Inflammatory macrophage treated with lipopolysaccharide for 1 hour (primary cell): ENCODE measurements at regions not wholly inside any gene's neighbourhood (a gene's known extent, or its start where the extent isn't known, plus 50 kb on each side); places are given as distances from the start of the nearest gene placed in this dataset.
"Not testable (repeated sequence)": the region's sequence is repeated elsewhere in the genome, so short reads cannot be mapped to it uniquely, and the experiment has no call there.

Experiments used
- DNase-seq, 2 donors: peaks; one replicate each; pipeline ENCODE4 v3.0.0-alpha.2; 2020 to 2022

DNA sequence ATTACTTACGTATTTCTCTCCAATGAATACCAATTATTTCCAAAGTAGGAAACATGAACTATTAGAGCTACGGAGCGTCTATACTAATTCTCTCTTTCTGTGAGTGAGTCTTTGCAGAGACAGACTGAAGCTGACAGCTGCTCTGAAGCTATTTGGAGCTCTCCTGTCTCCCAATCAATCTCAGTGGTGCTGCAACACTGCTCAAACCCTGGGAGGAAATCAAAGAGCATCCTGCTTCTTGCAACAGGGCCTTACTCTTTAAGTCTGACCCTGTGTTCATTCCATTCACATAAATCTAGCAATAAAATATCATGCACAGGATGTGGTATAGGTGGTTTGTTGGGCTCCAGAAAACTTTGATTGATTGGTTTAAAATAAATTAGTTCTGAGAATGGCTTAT is 685.7 kb upstream of the IGFBP3 start:
- no peak for DNase-seq

GRCh38 chr7:46604241-46604661 is 683.2 kb upstream of the IGFBP3 start:
- no peak for DNase-seq

GRCh38 chr7:46603780-46604179 is 682.7 kb upstream of the IGFBP3 start:
- no peak for DNase-seq

DNA sequence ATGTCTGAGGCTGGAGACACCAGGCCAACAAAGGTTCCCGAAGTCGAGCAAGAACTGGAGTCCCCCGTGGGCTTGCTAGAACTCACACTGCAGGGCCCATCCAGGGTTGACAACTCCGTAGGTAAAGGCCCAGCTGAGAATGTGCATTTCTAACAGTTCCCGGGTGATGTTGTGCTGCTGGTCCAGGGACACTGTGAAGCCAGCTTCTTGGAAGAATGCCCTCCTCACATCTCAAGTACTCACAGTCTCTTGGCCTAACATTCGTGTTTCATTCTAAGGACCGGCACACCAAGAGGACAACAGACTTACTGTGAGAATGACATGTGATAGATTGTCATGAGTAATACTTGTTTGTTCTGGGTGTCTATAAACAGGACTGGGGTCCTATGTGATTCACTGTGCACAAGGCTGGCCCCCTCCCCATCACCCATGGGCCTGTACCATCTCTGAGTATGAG is 682.3 kb upstream of the IGFBP3 start:
- DNase-seq, result no peak

GRCh38 chr7:46600340-46600739 is 679.3 kb upstream of the IGFBP3 start:
- no peak for DNase-seq

GRCh38 chr7:46594831-46595230 is 673.8 kb upstream of the IGFBP3 start:
- not testable (repeated sequence) for DNase-seq

DNA sequence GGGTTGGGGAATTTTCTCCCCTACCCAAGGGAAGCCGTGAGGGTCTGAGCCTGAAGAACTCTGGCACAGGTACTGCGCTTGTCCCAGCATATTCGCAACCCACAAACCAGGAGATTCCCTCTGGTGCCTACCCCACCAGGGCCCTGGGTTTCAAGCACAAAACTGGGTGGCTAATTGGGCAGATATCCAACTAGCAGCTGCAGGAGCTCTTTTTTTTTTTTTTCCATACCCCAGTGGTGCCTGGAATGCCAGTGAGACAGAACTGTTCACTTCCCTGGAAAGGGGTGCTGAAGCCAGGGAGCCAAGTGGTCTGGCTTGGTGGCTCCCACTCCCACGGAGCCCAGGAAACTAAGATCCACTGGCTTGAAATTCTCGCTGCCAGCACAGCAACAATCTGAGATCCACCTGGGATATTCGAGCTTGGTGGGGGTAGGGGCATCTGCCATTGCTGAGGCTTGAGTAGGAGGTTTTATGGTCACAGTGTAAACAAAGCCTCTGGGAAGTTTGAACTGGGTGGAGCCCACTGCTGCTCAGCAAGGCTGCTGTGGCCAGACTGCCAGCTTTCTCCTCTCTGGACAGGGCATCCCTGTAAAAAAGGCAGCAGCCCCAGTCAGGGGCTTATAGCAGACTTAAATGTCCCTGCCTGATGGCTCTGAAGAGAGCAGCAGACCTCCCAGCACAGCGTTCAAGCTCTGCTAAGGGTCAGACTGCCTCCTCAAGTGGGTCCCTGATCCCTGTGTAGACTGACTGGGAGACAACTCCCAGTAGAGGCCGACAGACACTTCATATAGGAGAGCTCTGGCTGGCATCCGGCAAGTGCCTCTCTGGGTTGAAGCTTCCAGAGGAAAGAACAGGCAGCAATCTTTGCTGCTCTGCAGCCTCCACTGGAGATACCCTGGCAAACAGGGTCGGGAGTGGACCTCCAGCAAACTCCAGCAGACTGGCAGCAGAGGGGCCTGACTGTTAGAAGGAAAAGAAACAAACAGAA is 670.1 kb upstream of the IGFBP3 start:
- not testable (repeated sequence) for DNase-seq

GRCh38 chr7:46589286-46589685 is 668.2 kb upstream of the IGFBP3 start:
- no peak for DNase-seq

GRCh38 chr7:46586406-46586805 is 665.3 kb upstream of the IGFBP3 start:
- DNase-seq, result no peak

- DNase-seq, result no peak
Observed at GRCh38 chr7:46583656-46584055, 662.6 kb upstream of the IGFBP3 start.

DNA sequence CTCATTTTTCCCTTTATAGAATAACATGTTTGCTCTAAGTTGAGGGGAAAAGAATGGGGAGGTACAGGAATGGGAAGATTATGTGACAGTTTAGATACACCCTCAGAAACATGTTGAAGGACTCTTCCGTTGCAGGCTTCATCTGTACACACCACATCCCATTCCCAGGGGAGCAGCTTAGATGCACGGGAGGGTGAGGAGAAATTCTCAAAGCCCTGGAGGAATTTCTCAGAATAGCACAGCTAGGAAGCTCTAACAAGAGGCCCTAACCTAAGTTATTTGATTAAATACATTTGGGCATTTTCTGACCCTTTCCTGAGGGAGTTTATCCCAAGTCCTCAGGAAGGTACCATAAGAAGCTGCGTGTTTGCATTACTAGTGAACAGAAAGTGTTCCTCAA is 660.2 kb upstream of the IGFBP3 start:
- no peak for DNase-seq

DNA sequence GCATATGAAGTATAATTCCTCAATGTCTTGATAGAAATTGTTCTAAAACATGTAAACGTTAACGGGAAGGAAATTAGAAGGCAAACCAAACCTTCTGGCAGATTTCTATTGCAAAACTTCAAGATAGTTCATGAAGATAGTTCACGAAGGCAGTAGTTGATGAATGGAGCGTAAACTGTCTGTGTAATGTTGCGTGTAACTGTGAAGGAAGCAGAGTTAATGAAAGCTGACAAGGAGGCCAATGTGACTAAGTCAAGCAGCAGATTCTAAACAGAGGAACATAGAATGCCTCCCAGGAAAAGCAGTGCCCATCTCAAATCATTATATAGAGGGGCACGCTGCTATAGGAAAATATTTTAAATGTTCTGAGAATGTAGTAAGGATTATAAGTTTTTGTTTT is 659.7 kb upstream of the IGFBP3 start:
- no peak for DNase-seq

- DNase-seq, result no peak
Observed at GRCh38 chr7:46577394-46577793, 656.3 kb upstream of the IGFBP3 start.

DNA sequence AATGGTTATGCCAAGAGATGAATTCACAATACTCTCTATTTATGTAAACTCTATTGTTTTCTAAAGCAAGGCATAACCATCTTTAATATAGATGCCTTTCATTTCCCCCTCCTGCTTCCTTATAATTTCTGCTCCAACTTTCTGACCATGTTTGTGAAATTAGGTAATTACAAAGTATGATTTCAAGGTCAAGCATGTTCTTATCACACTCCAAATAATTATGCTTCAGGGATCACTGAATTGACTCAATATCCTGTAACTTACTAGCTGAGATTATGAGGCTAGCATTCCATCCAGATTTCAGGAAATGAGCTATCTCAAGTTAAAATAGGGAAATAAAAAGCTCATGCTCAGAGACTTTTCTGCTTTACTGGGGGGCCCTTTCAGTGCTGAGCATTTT is 655.9 kb upstream of the IGFBP3 start:
- DNase-seq, result no peak

DNA sequence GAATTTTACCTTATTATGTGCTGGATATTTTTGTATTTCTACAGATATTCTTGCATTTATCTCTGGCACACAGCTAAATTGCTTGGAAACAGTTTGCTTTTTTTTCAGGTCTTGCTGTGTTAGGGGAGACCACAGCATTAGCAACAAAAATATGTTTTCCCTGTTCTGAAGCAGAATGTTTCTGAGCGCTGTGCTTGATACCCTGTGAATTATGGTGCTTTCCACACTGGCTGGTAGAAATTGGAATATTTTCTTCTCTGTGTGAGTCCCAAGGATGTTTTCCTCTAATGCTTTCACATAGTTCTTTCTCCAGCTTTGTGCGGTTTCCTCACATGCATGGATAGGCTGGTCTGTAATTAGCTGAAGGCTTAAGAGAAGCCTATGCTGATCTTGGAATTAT is 651.6 kb upstream of the IGFBP3 start:
- no peak for DNase-seq

- no peak for DNase-seq
Observed at GRCh38 chr7:46571996-46572395, 650.9 kb upstream of the IGFBP3 start.

DNA sequence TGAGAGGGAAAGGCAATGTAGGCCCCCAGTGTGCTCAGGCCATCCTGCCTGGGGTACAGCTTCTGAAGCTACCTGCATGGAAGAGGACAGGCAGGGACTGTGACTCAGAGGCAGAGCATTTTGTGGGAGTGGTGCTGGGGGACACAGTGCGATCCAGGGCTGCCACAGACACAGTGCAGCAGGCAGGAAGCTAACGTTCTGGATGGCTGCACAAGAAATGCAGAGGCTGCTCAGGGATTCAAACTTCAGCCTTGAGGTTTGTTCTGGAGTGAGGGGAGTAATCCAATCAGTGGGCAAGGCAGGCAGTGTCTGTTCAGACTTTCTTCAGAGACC is 648.0 kb upstream of the IGFBP3 start:
- no peak for DNase-seq

DNA sequence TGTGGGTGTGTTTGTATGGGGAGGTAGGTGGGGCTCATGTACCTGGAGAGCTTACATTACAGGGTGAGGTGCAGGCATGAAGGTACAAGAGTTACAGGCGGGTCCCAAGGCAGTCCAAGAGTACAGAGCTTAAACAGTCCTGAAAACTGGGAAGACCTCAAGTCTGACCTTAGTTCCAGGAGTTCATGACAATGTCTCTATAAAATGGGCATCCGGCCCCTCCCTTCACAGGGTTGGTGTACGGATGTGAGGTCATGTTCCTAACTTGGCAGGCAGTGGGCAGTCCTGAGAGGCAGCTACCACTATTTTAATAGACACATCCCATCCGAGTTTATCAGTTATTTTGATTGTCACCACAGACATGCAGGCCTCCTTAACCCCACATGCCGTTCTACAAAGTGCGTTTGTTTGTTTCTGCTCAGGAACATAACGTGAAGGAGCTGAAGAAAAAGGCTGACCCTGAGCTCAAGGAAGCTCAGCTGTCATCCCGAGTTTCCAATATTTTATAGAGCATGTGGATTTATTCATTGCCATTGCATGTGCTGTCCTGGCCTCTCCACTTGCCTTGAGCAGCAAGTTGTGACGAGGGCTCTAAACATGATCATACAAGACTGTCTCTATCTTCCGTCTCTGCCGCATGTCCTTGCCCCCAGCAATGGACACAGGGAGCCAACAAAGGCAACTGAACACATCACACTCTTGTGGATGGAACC is 647.5 kb upstream of the IGFBP3 start:
- DNase-seq, result no peak

DNA sequence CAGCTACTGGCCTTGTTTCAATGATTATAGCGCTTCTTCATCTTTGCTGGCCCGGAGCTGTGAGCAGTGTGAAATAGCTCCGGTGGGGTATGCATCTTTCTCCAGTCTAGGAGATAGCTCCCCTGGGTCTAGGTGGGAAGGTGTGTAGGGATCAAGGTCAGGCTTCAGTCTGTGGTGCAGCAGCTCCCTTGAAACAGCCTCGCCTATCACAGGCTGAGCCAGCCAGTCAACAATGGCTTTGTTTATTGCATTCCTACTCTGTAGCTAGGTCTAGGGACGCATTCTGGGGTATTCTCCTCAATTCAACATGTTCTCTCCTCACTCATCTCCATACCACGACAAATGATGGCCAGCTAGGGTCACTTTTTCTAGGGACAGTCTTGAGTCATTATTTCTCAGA is 646.8 kb upstream of the IGFBP3 start:
- no peak for DNase-seq

- DNase-seq, result no peak
Observed at GRCh38 chr7:46566097-46566774, 645.2 kb upstream of the IGFBP3 start.

DNA sequence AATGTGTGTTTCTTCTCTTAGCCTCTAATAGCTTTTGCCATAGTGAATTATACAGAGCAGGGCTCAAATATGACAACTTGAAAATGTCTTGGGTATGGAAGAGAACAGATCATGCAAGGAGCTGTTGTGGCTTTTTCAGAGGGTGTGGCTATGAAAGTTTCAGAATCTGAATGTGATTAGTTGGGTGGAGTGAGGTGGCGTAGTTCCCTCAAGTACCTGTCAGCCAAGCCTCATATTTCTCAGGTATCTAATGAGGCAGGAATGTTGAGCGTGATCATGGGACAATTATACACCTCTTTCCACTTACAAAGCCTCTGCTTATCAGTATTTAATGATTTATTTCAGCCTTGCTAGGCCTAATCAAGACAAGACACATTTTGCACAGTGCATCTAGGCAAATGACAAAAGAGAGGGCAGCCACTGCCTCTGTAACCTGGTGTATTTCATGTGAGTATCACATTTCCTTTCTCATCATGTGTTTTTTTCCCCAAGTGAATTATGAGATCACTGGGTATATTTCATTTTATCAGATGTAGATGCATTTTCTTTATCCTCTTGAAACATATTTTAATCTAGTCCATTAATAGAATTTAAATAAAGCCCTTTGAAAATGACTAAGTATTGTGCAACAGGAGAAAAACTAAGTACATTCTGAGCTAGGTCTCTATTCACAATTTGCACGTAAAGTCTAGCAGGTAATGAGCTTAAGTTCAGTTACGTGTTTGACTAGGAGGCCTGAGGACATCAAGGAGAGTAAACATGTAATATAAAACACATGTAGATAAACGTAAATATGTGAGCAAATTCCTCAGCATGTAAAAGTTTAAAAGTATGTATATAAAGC is 644.4 kb upstream of the IGFBP3 start:
- DNase-seq, result no peak

DNA sequence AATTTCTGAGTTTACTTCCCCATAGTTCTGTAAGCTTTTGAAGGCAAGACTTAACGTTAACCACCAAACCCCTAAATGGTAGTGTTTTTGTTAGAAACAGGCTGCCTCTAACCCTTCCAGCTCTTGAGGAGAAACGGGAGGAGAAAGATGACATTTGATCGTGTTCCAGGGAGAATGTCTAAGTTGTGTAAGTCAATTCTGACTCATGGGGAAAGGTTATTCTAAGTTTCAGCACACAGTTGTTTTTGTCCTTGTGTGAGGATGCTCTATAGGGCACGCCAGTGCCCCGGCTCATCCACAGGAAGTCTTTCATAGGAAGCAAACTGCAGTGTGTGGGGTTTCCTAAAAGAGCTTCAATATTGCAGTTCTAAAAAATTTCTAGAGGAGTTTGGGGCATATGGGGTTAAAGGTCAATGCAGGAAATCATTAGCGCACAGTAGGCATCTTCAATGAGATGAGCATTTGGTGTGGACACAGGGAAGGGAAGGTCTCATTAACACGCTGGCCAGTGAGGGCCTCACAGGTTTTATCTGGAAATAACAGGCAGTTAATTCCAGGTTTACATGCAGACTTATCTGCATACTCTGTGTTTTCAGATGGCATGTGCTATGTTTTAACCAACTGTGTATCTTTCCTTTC is 638.2 kb upstream of the IGFBP3 start:
- no peak for DNase-seq
